Neuronal stem cell (in vitro differentiated cells): ENCODE measurements at regions not wholly inside any gene's neighbourhood (a gene's known extent, or its start where the extent isn't known, plus 50 kb on each side); places are given as distances from the start of the nearest gene placed in this dataset.

Experiments
- DNase-seq: peaks from one replicate; pipeline ENCODE4 v3.0.0-alpha.2; 2013; ENCODE audit warnings: low spot score
- H2AFZ ChIP-seq: one replicate; pipeline ENCODE4 v1.6.1; 2013; ENCODE audit warnings: mild to moderate bottlenecking, low read length, inconsistent platforms
- H2AK5ac ChIP-seq: 2 replicates; pipeline ENCODE4 v1.6.1; 2013; ENCODE audit warnings: low read depth, mild to moderate bottlenecking, inconsistent platforms, low read length, moderate library complexity, mixed read lengths
- H2BK120ac ChIP-seq: 2 replicates; pipeline ENCODE4 v1.6.1; 2013; ENCODE audit warnings: low read depth, mild to moderate bottlenecking, inconsistent platforms, low read length, moderate library complexity, mixed read lengths
- H2BK12ac ChIP-seq: one replicate; pipeline ENCODE4 v1.6.1; 2013; ENCODE audit warnings: low read length, inconsistent platforms
- H2BK15ac ChIP-seq: 2 replicates; pipeline ENCODE4 v1.6.1; 2013; ENCODE audit warnings: mild to moderate bottlenecking, low read length, inconsistent platforms, mixed read lengths
- H2BK5ac ChIP-seq: one replicate; pipeline ENCODE4 v1.6.1; 2013; ENCODE audit warnings: inconsistent platforms, mild to moderate bottlenecking, low read length, moderate library complexity
- H3K14ac ChIP-seq: one replicate; pipeline ENCODE4 v1.6.1; 2013; ENCODE audit warnings: low read length, inconsistent platforms
- H3K18ac ChIP-seq: 2 replicates; pipeline ENCODE4 v1.6.1; 2013; ENCODE audit warnings: low read length, inconsistent platforms
- H3K23ac ChIP-seq: 2 replicates; pipeline ENCODE4 v1.6.1; 2013; ENCODE audit warnings: low read depth, mild to moderate bottlenecking, mixed read lengths, low read length, inconsistent platforms; ENCODE audit not compliant: poor library complexity
- H3K27ac ChIP-seq: replicated peaks from 3 replicates; pipeline ENCODE4 v1.5.1; 2013; ENCODE audit warnings: low read length, inconsistent platforms
- H3K27me3 ChIP-seq, 3 experiments: 2 replicates each; pipeline ENCODE4 v1.6.1; 2013; ENCODE audit warnings: low read length in 3 of 3, mild to moderate bottlenecking in 2 of 3, inconsistent platforms in 1 of 3, low read depth in 1 of 3, mixed read lengths in 1 of 3, moderate library complexity in 1 of 3; ENCODE audit not compliant: control insufficient read depth in 3 of 3, insufficient read depth in 3 of 3
- H3K36me3 ChIP-seq, 2 donors: replicated peaks in 1 of 2; 2 replicates each; pipeline ENCODE4 v1.6.1; 2013; ENCODE audit warnings: low read length in 2 of 2; ENCODE audit not compliant: control insufficient read depth in 2 of 2, insufficient read depth in 2 of 2
- H3K4ac ChIP-seq: 2 replicates; pipeline ENCODE4 v1.6.1; 2013; ENCODE audit warnings: inconsistent platforms, mild to moderate bottlenecking, low read length, moderate library complexity
- H3K4me1 ChIP-seq, 2 donors: 1 replicate in 1 of 2; 2 replicates in 1 of 2; pipeline ENCODE4 v1.6.1; 2013; ENCODE audit warnings: low read length in 2 of 2, low read depth in 1 of 2; ENCODE audit not compliant: control insufficient read depth in 2 of 2, insufficient read depth in 1 of 2
- H3K4me2 ChIP-seq: one replicate; pipeline ENCODE4 v1.6.1; 2013; ENCODE audit warnings: mild to moderate bottlenecking, low read length, inconsistent platforms; ENCODE audit not compliant: insufficient read depth, poor library complexity, severe bottlenecking
- H3K4me3 ChIP-seq, 2 donors: 2 replicates each; pipeline ENCODE4 v1.5.1; 2013; ENCODE audit warnings: low read length in 2 of 2, mild to moderate bottlenecking in 2 of 2, inconsistent platforms in 1 of 2, moderate library complexity in 1 of 2
- H3K79me1 ChIP-seq: one replicate; pipeline ENCODE4 v1.6.1; 2013; ENCODE audit warnings: low read depth, mild to moderate bottlenecking, inconsistent platforms, low read length, moderate library complexity
- H3K9ac ChIP-seq: one replicate; pipeline ENCODE4 v1.6.1; 2013; ENCODE audit warnings: mild to moderate bottlenecking, low read depth, low read length, inconsistent platforms; ENCODE audit not compliant: poor library complexity
- H3K9me3 ChIP-seq, 2 donors: replicated peaks in 1 of 2; 2 replicates each; pipeline versions ENCODE3 to v1.6.1; 2013; ENCODE audit warnings: low read length in 2 of 2, mild to moderate bottlenecking in 2 of 2, inconsistent platforms in 1 of 2, low read depth in 1 of 2, mixed read lengths in 1 of 2, moderate library complexity in 1 of 2; ENCODE audit not compliant: control insufficient read depth in 2 of 2, insufficient read depth in 1 of 2
- H4K8ac ChIP-seq: one replicate; pipeline ENCODE4 v1.6.1; 2013; ENCODE audit warnings: low read depth, mild to moderate bottlenecking, inconsistent platforms, low read length, moderate library complexity
- H4K91ac ChIP-seq: one replicate; pipeline ENCODE4 v1.6.1; 2013; ENCODE audit warnings: low read length, low read depth, mild to moderate bottlenecking, inconsistent platforms; ENCODE audit not compliant: poor library complexity
- WGBS, 2 donors: extraction: QIAGEN DNeasy Blood & Tissue Kit; methylation state at CpG; one replicate each; pipeline ENCODE4 v1.1.7; 2013; ENCODE audit warnings: missing lambda C conversion rate in 2 of 2, mixed read lengths in 1 of 2; ENCODE audit not compliant: insufficient read length in 2 of 2, insufficient replicate concordance in 1 of 2; ENCODE audit errors: extremely low coverage in 2 of 2; 5-methylcytosine and 5-hydroxymethylcytosine counted together

- H2BK15ac ChIP-seq: peak overlapping the region; percentile 28
- peaks cover 0 to 11% of the 10 kb centered on the region in 2 donors for H3K4me1 ChIP-seq
- H2AK5ac ChIP-seq: peak overlapping the region; percentile 9
- H3K27ac ChIP-seq: peak overlapping the region; percentile 60
- no peak overlapping the region for H3K9ac ChIP-seq
- H4K91ac ChIP-seq: no peak overlapping the region
- H3K79me1 ChIP-seq: no peaks in the 10 kb centered on the region
- no peak overlapping the region for H3K4ac ChIP-seq
- no peaks in the 10 kb centered on the region for H3K27me3 ChIP-seq
- H3K4me3 ChIP-seq: no peak overlapping the region
- H2BK120ac ChIP-seq: no peak overlapping the region
- H2BK12ac ChIP-seq: no peak overlapping the region
- H3K23ac ChIP-seq: no peak overlapping the region
- H3K36me3 ChIP-seq: no peaks in the 10 kb centered on the region
- H3K14ac ChIP-seq: no peak overlapping the region
- H3K18ac ChIP-seq: peak overlapping the region; percentile 63
- no peak overlapping the region for H2BK5ac ChIP-seq
- H3K9me3 ChIP-seq: no peaks in the 10 kb centered on the region
- no peak for DNase-seq
- no peak overlapping the region for H4K8ac ChIP-seq
- WGBS, 2 donors: no CpG with 5 or more reads among the region's 28 CpGs
- peak overlapping the region; percentile 7 for H2AFZ ChIP-seq
- H3K4me2 ChIP-seq: no peak overlapping the region
Observed at GRCh38 chr11:69939551-69940245, 120.5 kb upstream of the FGF3 start.

- no peaks in the 10 kb centered on the region for H3K36me3 ChIP-seq
- no peak overlapping the region for H3K4me2 ChIP-seq
- H3K4me1 ChIP-seq: peaks cover 0 to 11% of the 10 kb centered on the region in 2 donors
- peak overlapping the region; percentile 9 for H2AK5ac ChIP-seq
- H3K9ac ChIP-seq: no peak overlapping the region
- H3K4me3 ChIP-seq: no peak overlapping the region
- peak overlapping the region; percentile 40 for H3K27ac ChIP-seq
- H2AFZ ChIP-seq: no peak overlapping the region
- H3K18ac ChIP-seq: peak overlapping the region; percentile 69
- peak overlapping the region; percentile 38 for H2BK120ac ChIP-seq
- H3K4ac ChIP-seq: no peak overlapping the region
- H3K79me1 ChIP-seq: no peaks in the 10 kb centered on the region
- no CpG with 5 or more reads among the region's 6 CpGs for WGBS, 2 donors
- H3K23ac ChIP-seq: no peak overlapping the region
- H3K27me3 ChIP-seq: no peaks in the 10 kb centered on the region
- no peak overlapping the region for H4K8ac ChIP-seq
- no peak overlapping the region for H3K14ac ChIP-seq
- H2BK5ac ChIP-seq: no peak overlapping the region
- DNase-seq: no peak
- H4K91ac ChIP-seq: no peak overlapping the region
- no peak overlapping the region for H2BK12ac ChIP-seq
- peak overlapping the region; percentile 28 for H2BK15ac ChIP-seq
- no peaks in the 10 kb centered on the region for H3K9me3 ChIP-seq
Observed at GRCh38 chr11:69940246-69940610, 121.0 kb upstream of the FGF3 start.

- Histone ChIP-seq H3K36me3 (no peaks in the 10 kb centered on the region), H3K14ac (no peak overlapping the region), H3K9ac (no peak overlapping the region), H2BK5ac (no peak overlapping the region), H3K9me3 (no peaks in the 10 kb centered on the region), H3K27ac (no peak overlapping the region), H3K4me3 (no peak overlapping the region), H4K91ac (no peak overlapping the region), H3K4me2 (no peak overlapping the region), H2BK15ac (peak overlapping the region; percentile 69), H4K8ac (no peak overlapping the region), H2AK5ac (peak overlapping the region; percentile 25), H3K23ac (no peak overlapping the region), H2BK12ac (peak overlapping the region; percentile 43), H3K4me1 (peaks cover 0 to 11% of the 10 kb centered on the region in 2 donors), H3K4ac (no peak overlapping the region), H2AFZ (no peak overlapping the region), H3K27me3 (no peaks in the 10 kb centered on the region), H3K79me1 (no peaks in the 10 kb centered on the region), H2BK120ac (peak overlapping the region; percentile 2), H3K18ac (no peak overlapping the region)
- WGBS, 2 donors: no CpG with 5 or more reads among the region's 15 CpGs
- no peak for DNase-seq
Observed at GRCh38 chr11:69941546-69942332, 122.5 kb upstream of the FGF3 start.

- no peak overlapping the region for H2BK5ac ChIP-seq
- H3K9me3 ChIP-seq: no peaks in the 10 kb centered on the region
- H3K4me2 ChIP-seq: no peak overlapping the region
- no peak overlapping the region for H3K4me3 ChIP-seq
- no peak overlapping the region for H2BK12ac ChIP-seq
- no peak overlapping the region for H3K27ac ChIP-seq
- H3K4me1 ChIP-seq: peaks cover 0 to 11% of the 10 kb centered on the region in 2 donors
- H3K14ac ChIP-seq: no peak overlapping the region
- no CpG with 5 or more reads among the region's 9 CpGs for WGBS, 2 donors
- H3K79me1 ChIP-seq: no peaks in the 10 kb centered on the region
- H2BK120ac ChIP-seq: peak overlapping the region; percentile 2
- peak overlapping the region; percentile 25 for H2AK5ac ChIP-seq
- peak overlapping the region; percentile 92 for H4K8ac ChIP-seq
- no peak overlapping the region for H4K91ac ChIP-seq
- no peak overlapping the region for H2BK15ac ChIP-seq
- no peak overlapping the region for H3K23ac ChIP-seq
- no peaks in the 10 kb centered on the region for H3K36me3 ChIP-seq
- H2AFZ ChIP-seq: no peak overlapping the region
- H3K18ac ChIP-seq: no peak overlapping the region
- H3K27me3 ChIP-seq: no peaks in the 10 kb centered on the region
- DNase-seq: no peak
- H3K4ac ChIP-seq: no peak overlapping the region
- H3K9ac ChIP-seq: no peak overlapping the region
Observed at GRCh38 chr11:69942333-69942820, 123.2 kb upstream of the FGF3 start.
